ENCODE measurements at regions not wholly inside any gene's neighbourhood (a gene's known extent, or its start where the extent isn't known, plus 50 kb on each side); places are given as distances from the start of the nearest gene placed in this dataset.
"Not testable (repeated sequence)": the region's sequence is repeated elsewhere in the genome, so short reads cannot be mapped to it uniquely, and the experiment has no call there.

DNA sequence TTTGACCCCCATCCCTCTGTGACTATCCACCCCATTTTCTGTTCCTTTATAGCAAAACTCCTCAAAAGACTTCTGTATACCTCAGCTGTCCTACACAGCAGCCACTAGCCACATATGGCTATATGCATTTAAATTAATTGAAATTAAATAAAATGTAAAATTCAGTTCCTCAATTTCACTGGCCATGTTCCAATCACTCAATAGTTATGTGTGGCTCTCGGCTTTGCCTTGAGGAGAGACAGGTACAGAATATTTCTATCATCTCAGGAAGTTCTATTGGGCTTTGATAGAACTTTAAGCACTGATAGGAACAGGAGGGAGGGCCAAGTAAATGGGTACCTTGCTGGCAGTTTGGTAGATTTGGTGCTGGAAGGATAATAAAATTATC is 280.3 kb upstream of the AMIGO2 start:
- no peaks in the 10 kb centered on the region for H4K20me1 ChIP-seq (ENCODE audit: low read depth, low read length)
- no peaks in the 10 kb centered on the region for H3K79me2 ChIP-seq (ENCODE audit: insufficient read depth, low read length)
- H3K9me3 ChIP-seq (ENCODE audit: insufficient read depth, low read length): no peaks in the 10 kb centered on the region
- H3K9me2 ChIP-seq (replicated peaks; ENCODE audit: insufficient read depth, low read length): no peaks in the 10 kb centered on the region
- H3K27ac ChIP-seq (ENCODE audit: low read depth, low read length): peak overlapping the region; percentile 76
- no peak for TF ChIP-seq EZH2phosphoT487 (conservative IDR thresholded peaks at IDR 0.05; ENCODE audit: low read length)
- TF ChIP-seq, protein P1, sequence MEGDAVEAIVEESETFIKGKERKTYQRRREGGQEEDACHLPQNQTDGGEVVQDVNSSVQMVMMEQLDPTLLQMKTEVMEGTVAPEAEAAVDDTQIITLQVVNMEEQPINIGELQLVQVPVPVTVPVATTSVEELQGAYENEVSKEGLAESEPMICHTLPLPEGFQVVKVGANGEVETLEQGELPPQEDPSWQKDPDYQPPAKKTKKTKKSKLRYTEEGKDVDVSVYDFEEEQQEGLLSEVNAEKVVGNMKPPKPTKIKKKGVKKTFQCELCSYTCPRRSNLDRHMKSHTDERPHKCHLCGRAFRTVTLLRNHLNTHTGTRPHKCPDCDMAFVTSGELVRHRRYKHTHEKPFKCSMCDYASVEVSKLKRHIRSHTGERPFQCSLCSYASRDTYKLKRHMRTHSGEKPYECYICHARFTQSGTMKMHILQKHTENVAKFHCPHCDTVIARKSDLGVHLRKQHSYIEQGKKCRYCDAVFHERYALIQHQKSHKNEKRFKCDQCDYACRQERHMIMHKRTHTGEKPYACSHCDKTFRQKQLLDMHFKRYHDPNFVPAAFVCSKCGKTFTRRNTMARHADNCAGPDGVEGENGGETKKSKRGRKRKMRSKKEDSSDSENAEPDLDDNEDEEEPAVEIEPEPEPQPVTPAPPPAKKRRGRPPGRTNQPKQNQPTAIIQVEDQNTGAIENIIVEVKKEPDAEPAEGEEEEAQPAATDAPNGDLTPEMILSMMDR (IDR thresholded peaks at IDR 0.05; ENCODE audit: insufficient read depth, low read length, poor library complexity, severe bottlenecking): no peak
- no peaks in the 10 kb centered on the region for H3K36me3 ChIP-seq (ENCODE audit: low read length)
- peak overlapping the region; percentile 87 for H2AFZ ChIP-seq (ENCODE audit: low read depth, low read length, severe bottlenecking)
- no peaks in the 10 kb centered on the region for H3K27me3 ChIP-seq (ENCODE audit: low read length)
- H3K4me2 ChIP-seq (ENCODE audit: low read depth, low read length, poor library complexity, severe bottlenecking): peak overlapping the region; percentile 57
- H3K9ac ChIP-seq (ENCODE audit: low read length): peak overlapping the region; percentile 49
- peaks cover 16% of the 10 kb centered on the region for H3F3A ChIP-seq (ENCODE audit: insufficient read depth)
- peak overlapping the region; percentile 39 for H3K4me3 ChIP-seq (ENCODE audit: insufficient read depth, low read length, poor library complexity, severe bottlenecking)

DNA sequence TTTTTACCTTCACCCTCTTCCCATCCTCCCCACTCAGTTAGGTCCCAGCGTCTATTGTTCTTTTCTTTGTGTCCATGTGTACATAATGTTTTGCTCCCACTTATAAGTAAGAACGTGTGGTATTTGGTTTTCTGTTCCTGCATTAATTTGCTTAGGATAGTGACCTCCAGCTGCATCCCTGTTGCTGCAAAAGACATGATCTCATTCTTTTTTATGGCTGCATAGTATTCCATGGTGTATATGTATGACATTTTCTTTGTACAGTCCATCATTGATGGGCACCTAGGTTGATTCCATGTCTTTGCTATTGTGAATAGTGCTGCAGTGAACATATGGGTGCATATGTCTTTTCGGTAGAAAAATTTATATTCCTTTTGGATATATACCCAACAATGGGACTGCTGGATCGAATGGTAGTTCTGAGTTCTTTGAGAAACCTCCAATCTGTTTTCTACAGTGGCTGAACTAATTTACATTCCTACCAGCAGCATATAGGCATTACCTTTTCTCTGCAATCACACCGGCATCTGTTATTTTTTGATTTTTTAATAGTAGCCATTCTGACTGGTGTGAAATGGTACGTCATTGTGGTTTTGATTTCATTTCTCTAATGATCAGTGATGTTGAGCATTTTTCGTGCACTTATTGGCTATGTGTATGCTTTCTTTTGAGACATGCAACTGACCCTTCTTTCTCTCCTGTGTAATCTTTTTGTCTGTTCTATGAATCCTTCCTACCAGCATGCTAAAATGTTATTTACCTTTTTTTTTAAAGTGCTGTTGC is 279.7 kb upstream of the AMIGO2 start:
- Histone ChIP-seq H3K9me3 (ENCODE audit: insufficient read depth, low read length) (no peaks in the 10 kb centered on the region), H3K27ac (ENCODE audit: low read depth, low read length) (peak overlapping the region; percentile 76), H3K36me3 (ENCODE audit: low read length) (no peaks in the 10 kb centered on the region), H3K79me2 (ENCODE audit: insufficient read depth, low read length) (no peaks in the 10 kb centered on the region), H3K27me3 (ENCODE audit: low read length) (no peaks in the 10 kb centered on the region), H4K20me1 (ENCODE audit: low read depth, low read length) (no peaks in the 10 kb centered on the region), H3K9me2 (replicated peaks; ENCODE audit: insufficient read depth, low read length) (no peaks in the 10 kb centered on the region), H3K4me3 (ENCODE audit: insufficient read depth, low read length, poor library complexity, severe bottlenecking) (peak overlapping the region; percentile 39), H3K9ac (ENCODE audit: low read length) (peak overlapping the region; percentile 49), H2AFZ (ENCODE audit: low read depth, low read length, severe bottlenecking) (peak overlapping the region; percentile 87), H3K4me2 (ENCODE audit: low read depth, low read length, poor library complexity, severe bottlenecking) (peak overlapping the region; percentile 57), H3F3A (ENCODE audit: insufficient read depth) (peaks cover 16% of the 10 kb centered on the region)
- TF ChIP-seq EZH2phosphoT487 (conservative IDR thresholded peaks at IDR 0.05; ENCODE audit: low read length): no peak
- TF ChIP-seq, protein P1 (IDR thresholded peaks at IDR 0.05; ENCODE audit: insufficient read depth, low read length, poor library complexity, severe bottlenecking): no peak

DNA sequence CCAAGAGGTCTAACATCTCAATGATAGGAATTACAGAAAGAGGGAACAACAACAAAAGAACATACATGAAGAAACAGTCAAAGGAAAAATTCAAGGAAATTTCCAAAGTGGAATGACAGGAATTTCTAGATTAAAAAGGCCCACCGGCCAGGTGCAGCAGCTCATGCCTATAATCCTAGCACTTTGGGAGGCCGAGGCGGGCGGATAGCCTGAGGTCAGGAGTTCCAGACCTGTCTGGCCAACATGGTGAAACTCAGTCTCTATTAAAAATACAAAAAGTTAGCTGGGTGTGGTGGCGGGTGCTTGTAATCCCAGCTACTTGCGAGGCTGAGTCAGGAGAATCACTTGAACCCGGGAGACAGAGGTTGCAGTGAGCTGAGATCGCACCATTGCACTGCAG is 277.2 kb upstream of the AMIGO2 start:
- H3K9me2 ChIP-seq (replicated peaks; ENCODE audit: insufficient read depth, low read length); H3K36me3 ChIP-seq (ENCODE audit: low read length); H2AFZ ChIP-seq (ENCODE audit: low read depth, low read length, severe bottlenecking); H3K27me3 ChIP-seq (ENCODE audit: low read length); H4K20me1 ChIP-seq (ENCODE audit: low read depth, low read length); H3K79me2 ChIP-seq (ENCODE audit: insufficient read depth, low read length); H3K9me3 ChIP-seq (ENCODE audit: insufficient read depth, low read length); H3K4me3 ChIP-seq (ENCODE audit: insufficient read depth, low read length, poor library complexity, severe bottlenecking): not testable (repeated sequence)
- peak overlapping the region; percentile 73 for H3K27ac ChIP-seq (ENCODE audit: low read depth, low read length)
- H3K9ac ChIP-seq (ENCODE audit: low read length): peak overlapping the region; percentile 11
- peak overlapping the region; percentile 53 for H3K4me2 ChIP-seq (ENCODE audit: low read depth, low read length, poor library complexity, severe bottlenecking)
- peaks cover 18% of the 10 kb centered on the region for H3F3A ChIP-seq (ENCODE audit: insufficient read depth)

DNA sequence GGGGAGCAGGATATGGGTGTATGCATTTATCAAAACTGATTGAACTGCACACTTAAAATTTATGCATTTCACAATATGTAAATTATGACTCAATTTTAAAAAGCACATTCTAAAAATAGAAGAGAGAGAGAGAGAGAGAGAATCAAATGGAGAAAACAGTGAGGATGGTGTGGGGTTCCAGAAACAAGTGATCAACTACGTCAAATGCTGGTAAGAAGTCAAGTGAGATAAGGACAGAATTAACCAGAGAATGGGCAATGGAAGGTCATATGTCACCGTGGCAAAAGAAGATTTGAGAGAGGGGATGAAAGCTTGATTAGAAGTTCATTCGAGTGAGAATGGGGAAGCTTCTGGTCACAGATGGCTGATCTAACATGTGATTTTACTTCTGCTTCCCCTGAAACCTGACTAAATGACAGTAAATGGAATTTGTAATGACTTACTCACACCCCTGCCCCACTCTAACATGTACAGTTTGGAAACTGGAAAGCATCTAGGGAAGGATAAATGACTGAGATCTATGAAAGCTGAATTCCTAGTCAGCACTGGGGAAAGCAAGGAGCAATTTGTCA is 276.5 kb upstream of the AMIGO2 start:
- Histone ChIP-seq H3K4me2 (ENCODE audit: low read depth, low read length, poor library complexity, severe bottlenecking) (peak overlapping the region; percentile 53), H3F3A (ENCODE audit: insufficient read depth) (peaks cover 18% of the 10 kb centered on the region), H3K9ac (ENCODE audit: low read length) (peak overlapping the region; percentile 11), H3K36me3 (ENCODE audit: low read length) (no peaks in the 10 kb centered on the region), H3K9me3 (ENCODE audit: insufficient read depth, low read length) (no peaks in the 10 kb centered on the region), H4K20me1 (ENCODE audit: low read depth, low read length) (no peaks in the 10 kb centered on the region), H3K4me3 (ENCODE audit: insufficient read depth, low read length, poor library complexity, severe bottlenecking) (peak overlapping the region; percentile 22), H3K9me2 (replicated peaks; ENCODE audit: insufficient read depth, low read length) (no peaks in the 10 kb centered on the region), H2AFZ (ENCODE audit: low read depth, low read length, severe bottlenecking) (peak overlapping the region; percentile 22), H3K27ac (ENCODE audit: low read depth, low read length) (peak overlapping the region; percentile 73), H3K27me3 (ENCODE audit: low read length) (no peaks in the 10 kb centered on the region), H3K79me2 (ENCODE audit: insufficient read depth, low read length) (no peaks in the 10 kb centered on the region)
- TF ChIP-seq EZH2phosphoT487 (conservative IDR thresholded peaks at IDR 0.05; ENCODE audit: low read length): no peak
